Natural killer cell (primary cell): ENCODE measurements at regions not wholly inside any gene's neighbourhood (a gene's known extent, or its start where the extent isn't known, plus 50 kb on each side); places are given as distances from the start of the nearest gene placed in this dataset.

Experiments
- ATAC-seq, 3 donors: fragments of 150-1000 bp in 2 of 3; fragments of 200-7000 bp in 1 of 3; cut with Tn5 transposase; 1 replicate in 1 of 3; 2 replicates in 2 of 3; pipeline ENCODE4 v1.10.0; 2021; ENCODE audit warnings: mild to moderate bottlenecking in 2 of 3, moderate library complexity in 2 of 3
- DNase-seq, 2 donors: peaks; one replicate each; pipeline versions ENCODE4 v3.0.0 to v3.0.0-alpha.2; 2013 to 2021; ENCODE audit warnings: mixed read lengths in 1 of 2
- H3K27ac ChIP-seq: one replicate; pipeline ENCODE4 v1.5.1; 2013; ENCODE audit warnings: mild to moderate bottlenecking, low read length
- H3K27me3 ChIP-seq: one replicate; pipeline ENCODE4 v1.6.1; 2013; ENCODE audit warnings: low read length; ENCODE audit not compliant: control insufficient read depth, insufficient read depth
- H3K36me3 ChIP-seq: one replicate; pipeline ENCODE4 v1.6.1; 2013; ENCODE audit warnings: low read length; ENCODE audit not compliant: control insufficient read depth, insufficient read depth
- H3K4me1 ChIP-seq: one replicate; pipeline ENCODE4 v1.6.1; 2013; ENCODE audit warnings: low read length; ENCODE audit not compliant: control insufficient read depth, insufficient read depth
- H3K4me3 ChIP-seq: one replicate; pipeline ENCODE4 v1.5.1; 2013; ENCODE audit warnings: low read length
- H3K9me3 ChIP-seq: one replicate; pipeline ENCODE4 v1.6.1; 2013; ENCODE audit warnings: low read length; ENCODE audit not compliant: control insufficient read depth, insufficient read depth
- H3K27ac Mint-ChIP-seq, 2 donors: one replicate each; pipeline ENCODE4 v1.8.0; 2022; ENCODE audit warnings: mild to moderate bottlenecking in 2 of 2, mixed read lengths in 2 of 2, moderate library complexity in 1 of 2
- H3K27me3 Mint-ChIP-seq, 2 donors: one replicate each; pipeline ENCODE4 v1.8.0; 2022; ENCODE audit warnings: low read depth in 2 of 2, mixed read lengths in 2 of 2
- H3K36me3 Mint-ChIP-seq: one replicate; pipeline ENCODE4 v1.8.0; 2022; ENCODE audit warnings: mixed read lengths
- H3K4me1 Mint-ChIP-seq, 2 donors: one replicate each; pipeline ENCODE4 v1.8.0; 2022; ENCODE audit warnings: mixed read lengths in 2 of 2
- H3K4me3 Mint-ChIP-seq: one replicate; pipeline ENCODE4 v1.8.0; 2022; ENCODE audit warnings: mild to moderate bottlenecking, moderate library complexity, mixed read lengths
- H3K9me3 Mint-ChIP-seq, 2 donors: one replicate each; pipeline ENCODE4 v1.8.0; 2022; ENCODE audit warnings: mixed read lengths in 2 of 2
- WGBS: methylation state at CpG from one replicate; pipeline ENCODE4 v1.1.7; 2013; ENCODE audit warnings: missing lambda C conversion rate; ENCODE audit not compliant: insufficient coverage; 5-methylcytosine and 5-hydroxymethylcytosine counted together
- intact Hi-C: fragments of 100-400 bp; cut with micrococcal nuclease; formaldehyde crosslinking; loops from one replicate; pipeline ENCODE4 v1.14.2; 2022
- TF ChIP-seq, protein P1 (sequence below): fragments of 200-600 bp; IDR thresholded peaks from one replicate; pipeline ENCODE4 v1.8.0; 2022; ENCODE audit warnings: antibody characterized with exemption

DNA sequence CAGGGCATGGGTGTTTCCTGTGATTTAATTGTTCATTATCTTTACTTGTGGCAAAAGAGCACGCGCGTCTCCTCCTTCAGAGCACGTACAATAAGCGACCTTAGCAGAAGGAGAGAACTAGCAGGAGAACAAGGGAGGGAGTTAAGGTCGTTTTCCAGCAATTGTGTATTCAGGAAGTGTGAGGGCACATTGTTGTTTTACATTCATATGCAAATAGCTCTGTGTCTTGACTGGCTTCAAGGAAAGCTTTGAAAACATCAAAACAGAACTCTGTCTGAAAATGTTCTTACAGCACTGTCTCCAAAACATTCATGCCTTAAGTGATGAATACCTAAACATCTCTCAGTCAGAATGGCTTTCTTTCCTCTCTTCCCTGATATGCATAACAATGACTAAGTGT, 499.1 kb downstream of the ACTR3B start:
- TF ChIP-seq, protein P1, sequence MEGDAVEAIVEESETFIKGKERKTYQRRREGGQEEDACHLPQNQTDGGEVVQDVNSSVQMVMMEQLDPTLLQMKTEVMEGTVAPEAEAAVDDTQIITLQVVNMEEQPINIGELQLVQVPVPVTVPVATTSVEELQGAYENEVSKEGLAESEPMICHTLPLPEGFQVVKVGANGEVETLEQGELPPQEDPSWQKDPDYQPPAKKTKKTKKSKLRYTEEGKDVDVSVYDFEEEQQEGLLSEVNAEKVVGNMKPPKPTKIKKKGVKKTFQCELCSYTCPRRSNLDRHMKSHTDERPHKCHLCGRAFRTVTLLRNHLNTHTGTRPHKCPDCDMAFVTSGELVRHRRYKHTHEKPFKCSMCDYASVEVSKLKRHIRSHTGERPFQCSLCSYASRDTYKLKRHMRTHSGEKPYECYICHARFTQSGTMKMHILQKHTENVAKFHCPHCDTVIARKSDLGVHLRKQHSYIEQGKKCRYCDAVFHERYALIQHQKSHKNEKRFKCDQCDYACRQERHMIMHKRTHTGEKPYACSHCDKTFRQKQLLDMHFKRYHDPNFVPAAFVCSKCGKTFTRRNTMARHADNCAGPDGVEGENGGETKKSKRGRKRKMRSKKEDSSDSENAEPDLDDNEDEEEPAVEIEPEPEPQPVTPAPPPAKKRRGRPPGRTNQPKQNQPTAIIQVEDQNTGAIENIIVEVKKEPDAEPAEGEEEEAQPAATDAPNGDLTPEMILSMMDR: no peak
- Histone ChIP-seq H3K36me3 (no peaks in the 10 kb centered on the region), H3K27ac (no peak overlapping the region), H3K27me3 (no peaks in the 10 kb centered on the region), H3K4me3 (no peak overlapping the region), H3K9me3 (peaks cover 5% of the 10 kb centered on the region), H3K4me1 (no peaks in the 10 kb centered on the region)
- Mint-ChIP-seq H3K27me3 (no peaks in the 10 kb centered on the region), H3K4me3 (no peak overlapping the region), H3K36me3 (no peaks in the 10 kb centered on the region), H3K27ac (no peak overlapping the region), H3K4me1 (no peaks in the 10 kb centered on the region), H3K9me3 (peaks cover 4 to 12% of the 10 kb centered on the region in 2 donors)
- DNase-seq (no peak), ATAC-seq (no peak)
- 83% methylated on average over 6 of the region's 6 CpGs for WGBS
- intact Hi-C loops: no loop called here

DNA sequence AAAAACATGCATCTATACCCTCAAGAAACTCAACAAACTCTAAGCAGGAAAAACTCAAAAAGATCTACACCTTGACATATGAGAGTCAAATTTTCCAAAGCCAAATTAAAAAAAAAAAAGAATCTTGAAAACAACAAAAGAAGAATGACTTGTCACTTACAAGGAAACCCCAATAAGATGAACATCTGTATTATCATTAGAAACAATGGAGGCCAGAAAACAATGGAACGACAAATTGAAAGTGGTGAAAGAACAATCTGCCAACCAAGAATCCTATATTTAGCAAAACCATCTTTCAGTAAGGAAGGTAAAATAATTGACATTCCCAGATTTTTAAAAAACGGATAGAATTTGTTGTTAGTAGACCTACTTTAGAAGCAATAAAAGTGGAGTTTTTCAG, 516.8 kb downstream of the ACTR3B start:
- DNase-seq (no peak), ATAC-seq (no peak)
- Histone ChIP-seq H3K4me1 (no peaks in the 10 kb centered on the region), H3K27me3 (no peaks in the 10 kb centered on the region), H3K9me3 (no peaks in the 10 kb centered on the region), H3K36me3 (no peaks in the 10 kb centered on the region), H3K27ac (no peak overlapping the region), H3K4me3 (no peak overlapping the region)
- Mint-ChIP-seq H3K27me3 (no peaks in the 10 kb centered on the region), H3K9me3 (peaks cover 10 to 14% of the 10 kb centered on the region in 2 donors), H3K4me1 (no peaks in the 10 kb centered on the region), H3K36me3 (peaks cover 12% of the 10 kb centered on the region), H3K4me3 (no peak overlapping the region), H3K27ac (no peak overlapping the region)
- intact Hi-C loops: no loop called here
- WGBS: no CpG with 5 or more reads among the region's 2 CpGs
- TF ChIP-seq, protein P1: no peak

DNA sequence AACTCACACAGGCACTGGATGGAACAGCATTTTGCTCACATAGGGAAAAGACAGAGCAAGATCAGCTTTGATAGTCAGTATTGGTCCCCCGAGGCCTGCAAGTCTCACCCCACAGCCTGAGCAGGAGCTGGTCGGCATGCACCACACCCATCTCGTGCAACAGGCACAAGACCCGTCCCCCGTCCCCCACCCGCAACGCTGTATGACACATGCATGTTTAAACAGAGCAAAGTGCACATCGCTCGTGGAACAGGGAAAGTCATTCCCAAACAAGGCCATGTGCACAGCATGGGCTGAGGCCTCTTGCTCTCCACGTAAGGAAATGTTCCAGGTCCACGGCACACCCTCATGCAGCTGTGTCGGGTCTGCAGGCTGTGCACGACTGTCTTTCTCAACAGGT, 527.2 kb downstream of the ACTR3B start:
- no peak overlapping the region for H3K4me3 Mint-ChIP-seq
- H3K4me1 Mint-ChIP-seq: no peaks in the 10 kb centered on the region
- H3K9me3 Mint-ChIP-seq: peaks cover 7 to 11% of the 10 kb centered on the region in 2 donors
- no peaks in the 10 kb centered on the region for H3K4me1 ChIP-seq
- no peaks in the 10 kb centered on the region for H3K36me3 ChIP-seq
- ATAC-seq: no peak
- 94% methylated on average over 13 of the region's 13 CpGs for WGBS
- H3K27ac ChIP-seq: no peak overlapping the region
- H3K4me3 ChIP-seq: no peak overlapping the region
- intact Hi-C loops: no loop called here
- TF ChIP-seq, protein P1: no peak
- H3K27ac Mint-ChIP-seq: no peak overlapping the region
- no peaks in the 10 kb centered on the region for H3K36me3 Mint-ChIP-seq
- H3K27me3 ChIP-seq: no peaks in the 10 kb centered on the region
- no peaks in the 10 kb centered on the region for H3K27me3 Mint-ChIP-seq
- no peak for DNase-seq
- H3K9me3 ChIP-seq: peaks cover 2% of the 10 kb centered on the region

DNA sequence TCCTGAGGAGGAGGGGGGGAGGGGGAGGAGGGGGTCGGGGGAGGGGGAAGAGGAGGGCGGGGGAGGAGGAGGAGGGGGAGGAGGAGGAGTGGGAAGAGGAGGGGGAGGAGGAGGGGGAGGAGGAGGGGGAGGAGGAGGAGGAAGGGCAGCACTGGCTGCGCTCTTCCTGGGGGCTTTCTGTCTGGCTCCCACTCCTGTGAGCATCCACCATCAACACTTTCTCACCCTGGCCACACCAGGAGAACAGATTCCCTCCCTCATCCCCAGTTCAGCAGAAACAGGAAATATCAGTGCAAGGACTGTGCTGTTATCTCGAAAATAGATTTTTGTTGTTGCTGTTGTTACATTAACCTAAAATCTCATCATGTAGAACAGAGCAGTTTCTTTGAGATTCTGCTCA, 530.5 kb downstream of the ACTR3B start:
- intact Hi-C loops: no loop called here
- H3K27me3 ChIP-seq: no peaks in the 10 kb centered on the region
- no peak overlapping the region for H3K4me3 ChIP-seq
- peaks cover 6 to 12% of the 10 kb centered on the region in 2 donors for H3K9me3 Mint-ChIP-seq
- no CpG with 5 or more reads among the region's 4 CpGs for WGBS
- H3K36me3 ChIP-seq: no peaks in the 10 kb centered on the region
- H3K4me1 Mint-ChIP-seq: no peaks in the 10 kb centered on the region
- H3K9me3 ChIP-seq: no peaks in the 10 kb centered on the region
- H3K27ac ChIP-seq: no peak overlapping the region
- TF ChIP-seq, protein P1: no peak
- no peaks in the 10 kb centered on the region for H3K4me1 ChIP-seq
- no peak overlapping the region for H3K27ac Mint-ChIP-seq
- H3K4me3 Mint-ChIP-seq: no peak overlapping the region
- no peaks in the 10 kb centered on the region for H3K27me3 Mint-ChIP-seq
- no peaks in the 10 kb centered on the region for H3K36me3 Mint-ChIP-seq
- no peak for DNase-seq
- no peak for ATAC-seq
